GM21786 (cell line): ENCODE measurements at regions not wholly inside any gene's neighbourhood (a gene's known extent, or its start where the extent isn't known, plus 50 kb on each side); places are given as distances from the start of the nearest gene placed in this dataset.
"Not testable (repeated sequence)": the region's sequence is repeated elsewhere in the genome, so short reads cannot be mapped to it uniquely, and the experiment has no call there.

ENCODE experiments used
- ATAC-seq: cut with Tn5 transposase; IDR thresholded peaks from one replicate; pipeline ENCODE4 v1.9.1; 2021; ENCODE audit not compliant: unreplicated experiment

- no peak for ATAC-seq
Measured at GRCh38 chr9:79473704-79474103, 98.1 kb upstream of the TLE4 start.

DNA sequence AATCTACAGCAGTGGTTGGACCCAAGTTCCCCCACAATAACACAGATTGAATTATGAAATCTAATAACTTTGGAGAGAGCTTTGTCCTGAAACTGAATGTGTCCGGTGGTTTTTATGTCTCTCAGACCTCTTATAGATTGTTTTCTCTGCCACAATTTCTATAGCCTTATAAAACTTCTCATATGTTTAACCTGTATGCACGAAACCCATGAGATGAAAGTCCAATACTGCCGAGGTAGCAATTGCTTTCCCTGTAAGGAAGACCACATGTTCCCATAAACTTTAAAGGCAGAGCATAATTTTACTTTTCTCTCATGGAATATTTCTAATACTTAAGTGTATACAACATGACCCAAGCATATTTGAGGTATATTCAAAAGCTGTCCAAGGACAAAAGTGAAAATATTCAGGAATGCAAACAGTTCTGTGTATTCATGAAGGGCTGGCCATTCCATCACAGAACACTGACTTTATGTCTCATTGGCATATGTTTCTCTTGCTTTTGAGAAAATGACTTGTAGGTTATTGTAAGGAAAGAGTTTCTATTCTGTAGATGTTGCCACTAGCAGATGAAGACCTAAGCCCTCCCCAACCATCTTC is 94.4 kb upstream of the TLE4 start:
- ATAC-seq = no peak

DNA sequence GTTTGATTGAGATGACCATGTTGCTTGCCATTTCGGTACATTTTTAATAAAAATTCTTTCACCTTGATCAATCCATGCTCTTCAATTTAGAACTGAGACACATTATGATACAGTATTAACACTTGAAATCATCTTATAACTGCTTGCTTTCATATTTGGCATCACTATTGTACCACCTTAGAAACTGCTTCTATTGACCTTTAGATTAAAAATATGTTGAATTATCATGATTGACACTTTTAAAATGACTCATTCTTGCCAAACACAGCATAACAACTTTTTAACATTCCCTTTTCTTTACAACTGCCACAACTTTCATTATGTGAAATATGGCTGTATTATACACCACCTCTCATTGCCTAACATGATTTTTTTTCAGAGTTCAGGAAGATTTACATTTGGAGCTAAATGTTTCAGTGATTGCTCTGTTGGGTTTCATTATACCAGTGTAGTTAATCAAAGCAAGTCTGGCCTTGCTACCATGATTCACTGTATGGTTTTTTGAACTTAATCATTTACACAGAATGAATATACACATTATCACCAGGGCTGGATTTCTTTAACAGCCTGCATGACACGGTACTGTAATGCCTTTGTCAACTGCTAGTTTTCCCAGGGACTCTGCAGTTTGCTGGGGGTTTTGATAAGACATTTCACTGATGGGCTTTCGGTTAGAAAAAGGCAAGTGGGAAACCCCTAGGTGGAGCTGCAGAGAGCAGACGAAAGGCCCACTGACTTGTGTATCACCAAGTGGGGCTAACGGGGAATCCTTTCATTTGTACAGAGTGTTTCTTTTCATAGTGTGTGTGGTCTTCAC is 93.6 kb upstream of the TLE4 start:
- ATAC-seq = peak; percentile 81

DNA sequence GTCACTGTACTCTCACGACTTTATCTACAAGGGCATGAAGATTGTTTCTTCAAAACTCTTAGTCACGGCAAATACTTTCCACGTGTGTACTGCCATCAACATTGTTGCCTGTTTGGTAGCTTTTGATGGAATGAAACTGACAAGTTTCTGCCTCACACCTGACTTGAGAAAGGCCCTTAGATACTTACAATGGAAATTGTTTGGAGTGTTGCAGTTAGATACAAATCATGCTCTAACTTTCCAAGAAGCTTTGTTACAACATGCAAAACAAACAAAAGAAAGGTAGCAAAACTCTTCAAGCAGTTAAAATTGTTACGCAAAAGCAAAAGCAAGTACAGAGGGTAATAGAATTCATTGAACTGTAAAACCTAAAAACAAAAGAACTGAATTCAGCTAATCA is 91.1 kb upstream of the TLE4 start:
- ATAC-seq = no peak

DNA sequence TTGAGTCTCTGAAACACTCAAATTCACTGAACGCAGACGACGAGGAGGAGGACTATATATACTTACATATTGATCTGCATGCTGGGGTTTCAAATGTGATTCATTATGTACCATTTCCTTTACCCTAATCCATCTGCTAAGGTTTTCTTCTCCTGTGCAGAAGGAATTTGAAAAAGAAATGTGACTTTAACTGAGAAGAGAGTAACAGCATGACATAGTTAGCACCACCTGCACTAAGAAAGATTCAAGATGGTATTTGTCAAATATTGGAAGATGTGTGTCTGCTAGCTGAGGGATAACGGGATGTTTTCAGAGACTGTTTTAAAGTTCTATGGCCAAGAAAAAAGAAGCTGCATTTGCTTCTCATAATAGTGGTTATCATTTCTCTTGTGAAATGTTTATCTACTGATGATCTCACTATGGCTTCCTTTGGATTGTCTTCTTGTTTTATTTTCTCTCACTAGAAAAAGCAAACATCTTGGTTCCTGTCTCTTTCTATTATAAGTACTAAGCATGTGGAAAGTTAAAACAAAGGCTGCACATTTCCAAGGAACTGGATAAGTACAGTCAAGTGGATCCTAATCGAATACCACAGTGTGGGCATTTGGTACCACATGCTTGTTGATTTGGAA is 89.8 kb upstream of the TLE4 start:
- no peak for ATAC-seq

DNA sequence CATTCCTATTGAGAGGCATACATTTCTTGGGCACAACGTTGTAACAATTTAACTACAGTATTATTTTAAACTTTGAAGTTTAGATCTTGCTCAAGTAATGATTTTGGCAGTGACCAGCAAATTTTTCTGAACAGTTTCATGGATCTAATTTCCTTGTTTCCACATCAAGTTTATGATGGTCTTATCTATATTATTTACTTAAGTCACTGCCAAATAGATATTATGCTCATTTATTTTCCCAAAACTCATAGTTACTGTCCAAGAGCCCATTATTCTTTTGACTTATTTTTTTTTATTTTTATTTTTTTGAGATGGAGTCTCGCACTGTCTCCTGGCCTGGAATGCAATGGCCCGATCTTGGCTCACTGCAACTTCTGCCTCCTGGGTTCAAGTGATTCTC is 86.5 kb upstream of the TLE4 start:
- no peak for ATAC-seq

- ATAC-seq = no peak
Measured at GRCh38 chr9:79489261-79490000, 82.3 kb upstream of the TLE4 start.

- no peak for ATAC-seq
Measured at GRCh38 chr9:79490657-79491248, 81.0 kb upstream of the TLE4 start.

DNA sequence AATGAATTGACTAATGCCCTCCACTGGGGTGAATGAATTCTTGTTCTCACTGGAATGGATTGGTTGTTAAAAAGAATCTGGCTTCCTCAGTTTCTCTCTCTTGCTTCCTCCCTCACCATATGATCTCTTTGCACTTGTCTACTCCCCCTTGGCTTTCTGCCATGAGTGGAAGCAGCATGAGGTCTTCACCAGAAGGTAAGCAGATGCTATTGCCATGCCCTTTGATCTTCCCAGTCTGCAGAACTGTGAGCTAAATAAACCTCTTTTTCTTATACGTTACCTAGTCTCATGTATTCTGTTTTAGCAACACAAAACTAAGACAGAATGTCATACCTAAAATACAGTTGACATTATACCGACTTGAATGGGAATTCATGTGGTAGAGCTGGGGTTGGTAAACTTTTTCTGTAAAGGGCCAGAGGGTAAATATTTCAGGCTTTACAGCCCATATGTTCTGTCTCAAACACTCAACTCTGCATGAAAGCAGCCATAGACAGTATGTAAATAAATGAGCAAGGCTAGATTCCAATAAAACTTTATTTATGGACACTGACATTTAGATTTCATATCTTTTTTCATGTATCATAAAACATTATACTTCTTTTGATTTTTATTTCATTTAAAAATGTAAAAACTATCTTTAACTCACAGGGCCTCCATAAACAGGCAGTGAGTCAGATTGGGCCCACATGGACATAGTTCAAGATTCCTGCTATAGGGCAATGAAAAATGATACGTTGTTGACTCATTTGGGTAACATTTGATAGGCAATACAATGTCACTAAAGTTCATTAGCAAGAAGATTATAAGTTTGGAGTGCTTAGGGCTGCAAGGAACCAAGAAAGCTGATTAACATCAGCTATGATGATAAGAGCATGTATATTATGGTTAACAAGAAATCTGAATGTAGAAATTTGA is 79.4 kb upstream of the TLE4 start:
- ATAC-seq = no peak

DNA sequence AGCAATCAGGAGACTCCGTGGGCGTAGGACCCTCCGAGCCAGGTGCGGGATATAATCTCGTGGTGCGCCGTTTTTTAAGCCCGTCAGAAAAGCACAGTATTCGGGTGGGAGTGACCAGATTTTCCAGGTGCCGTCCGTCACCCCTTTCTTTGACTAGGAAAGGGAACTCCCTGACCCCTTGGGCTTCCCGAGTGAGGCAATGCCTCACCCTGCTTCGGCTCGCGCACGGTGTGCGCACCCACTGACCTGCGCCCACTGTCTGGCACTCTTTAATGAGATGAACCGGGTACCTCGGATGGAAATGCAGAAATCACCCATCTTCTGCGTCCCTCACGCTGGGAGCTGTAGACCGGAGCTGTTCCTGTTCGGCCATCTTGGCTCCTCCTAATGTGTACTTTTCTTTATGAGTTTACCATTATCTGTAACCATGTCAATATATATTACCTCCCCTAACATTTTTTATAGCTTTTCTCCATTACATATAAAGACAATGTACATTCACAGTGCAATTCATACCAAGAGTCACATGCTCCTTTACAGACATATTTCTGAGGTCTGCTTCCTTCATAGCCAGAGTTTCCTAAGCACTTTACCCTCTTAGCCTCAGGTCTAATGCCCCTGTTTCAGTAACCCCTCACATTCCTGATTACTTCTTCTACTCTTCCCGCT is 71.4 kb upstream of the TLE4 start:
- ATAC-seq = not testable (repeated sequence)

GRCh38 chr9:79501546-79501945 is 70.2 kb upstream of the TLE4 start:
- no peak for ATAC-seq

- no peak for ATAC-seq
Measured at GRCh38 chr9:79507801-79508200, 64.0 kb upstream of the TLE4 start.

DNA sequence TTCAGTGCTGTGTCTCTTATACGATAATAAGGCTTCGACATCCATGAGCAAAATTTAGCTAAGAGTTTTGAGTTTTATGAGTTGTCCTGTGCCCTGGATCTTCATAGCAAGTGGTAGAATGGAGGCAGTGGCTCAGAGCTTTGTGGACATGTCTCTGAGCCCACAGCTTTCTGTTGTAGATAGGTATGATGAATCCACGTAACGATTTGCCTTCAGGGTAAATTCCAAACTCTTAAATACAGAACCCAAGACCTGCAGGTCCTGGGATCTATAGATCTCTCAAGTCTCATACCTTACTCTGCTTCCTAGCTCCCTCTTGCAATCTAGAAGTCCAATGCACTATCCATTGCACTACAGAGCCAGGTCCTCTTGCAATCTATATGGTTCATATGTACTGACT is 59.5 kb upstream of the TLE4 start:
- no peak for ATAC-seq
